Cardiac muscle cell (in vitro differentiated cells and primary cell): ENCODE measurements at regions not wholly inside any gene's neighbourhood (a gene's known extent, or its start where the extent isn't known, plus 50 kb on each side); places are given as distances from the start of the nearest gene placed in this dataset.

ENCODE experiments used
- DNase-seq, 2 donors: peaks; one replicate each; pipeline versions ENCODE4 v3.0.0 to v3.0.0-alpha.2; 2010 to 2017; ENCODE audit warnings: low read depth in 1 of 2, low spot score in 1 of 2
- H3K27ac ChIP-seq: fragments of 200-600 bp; sonication (generic); 2 replicates; pipeline ENCODE4 v1.5.1; 2016
- H3K27me3 ChIP-seq: fragments of 200-600 bp; sonication (generic); 2 replicates; pipeline ENCODE4 v1.6.0; 2016; ENCODE audit warnings: control low read depth
- H3K36me3 ChIP-seq: fragments of 200-600 bp; sonication (generic); 2 replicates; pipeline ENCODE4 v1.5.1; 2016; ENCODE audit warnings: control low read depth
- H3K4me1 ChIP-seq: fragments of 200-600 bp; sonication (generic); 2 replicates; pipeline ENCODE4 v1.8.1; 2017; ENCODE audit warnings: low read depth, mild to moderate bottlenecking, mixed run types
- H3K4me3 ChIP-seq: fragments of 200-600 bp; sonication (generic); 2 replicates; pipeline ENCODE4 v1.5.1; 2016; ENCODE audit warnings: mild to moderate bottlenecking
- H3K9me3 ChIP-seq: fragments of 200-600 bp; sonication (generic); 2 replicates; pipeline ENCODE4 v1.5.1; 2017; ENCODE audit warnings: low read depth, mild to moderate bottlenecking, control low read depth
- CTCF ChIP-seq: IDR thresholded peaks from 2 replicates; pipeline ENCODE4 v1.5.1; 2012; ENCODE audit warnings: low read depth, mild to moderate bottlenecking, low read length

GRCh38 chr3:144663456-144664436 lies 692.1 kb downstream of the DIPK2A start:
- Histone ChIP-seq H3K27me3 (no peaks in the 10 kb centered on the region), H3K27ac (no peak overlapping the region), H3K36me3 (no peaks in the 10 kb centered on the region), H3K4me3 (no peak overlapping the region), H3K9me3 (no peaks in the 10 kb centered on the region), H3K4me1 (no peaks in the 10 kb centered on the region)
- TF ChIP-seq CTCF, result no peak
- DNase-seq, result no peak

GRCh38 chr3:144665567-144666053 lies 694.0 kb downstream of the DIPK2A start:
- Histone ChIP-seq H3K27me3 (no peaks in the 10 kb centered on the region), H3K36me3 (no peaks in the 10 kb centered on the region), H3K9me3 (no peaks in the 10 kb centered on the region), H3K27ac (no peak overlapping the region), H3K4me1 (no peaks in the 10 kb centered on the region), H3K4me3 (no peak overlapping the region)
- TF ChIP-seq CTCF, result no peak
- no peak for DNase-seq

- Histone ChIP-seq H3K4me1 (no peaks in the 10 kb centered on the region), H3K9me3 (no peaks in the 10 kb centered on the region), H3K36me3 (no peaks in the 10 kb centered on the region), H3K27ac (no peak overlapping the region), H3K4me3 (no peak overlapping the region), H3K27me3 (no peaks in the 10 kb centered on the region)
- TF ChIP-seq CTCF, result no peak
- DNase-seq, result no peak
Observed at GRCh38 chr3:144670571-144670970, 698.9 kb downstream of the DIPK2A start.

- H3K4me3 ChIP-seq, result no peak overlapping the region
- TF ChIP-seq CTCF, result no peak
- no peaks in the 10 kb centered on the region for H3K4me1 ChIP-seq
- H3K36me3 ChIP-seq, result no peaks in the 10 kb centered on the region
- H3K9me3 ChIP-seq, result no peaks in the 10 kb centered on the region
- H3K27me3 ChIP-seq, result no peaks in the 10 kb centered on the region
- DNase-seq, result peak in 1 of 2 donors; percentile 22
- no peak overlapping the region for H3K27ac ChIP-seq
Observed at GRCh38 chr3:144677103-144677502, 705.5 kb downstream of the DIPK2A start.

GRCh38 chr3:144683065-144683464 lies 711.4 kb downstream of the DIPK2A start:
- no peaks in the 10 kb centered on the region for H3K27me3 ChIP-seq
- TF ChIP-seq CTCF, result no peak
- no peaks in the 10 kb centered on the region for H3K4me1 ChIP-seq
- H3K27ac ChIP-seq, result no peak overlapping the region
- no peak for DNase-seq
- no peak overlapping the region for H3K4me3 ChIP-seq
- no peaks in the 10 kb centered on the region for H3K36me3 ChIP-seq
- no peaks in the 10 kb centered on the region for H3K9me3 ChIP-seq
